Activated B cell treated with CpG ODN at 0.5 μM for 24 hours (primary cell): ENCODE measurements at regions not wholly inside any gene's neighbourhood (a gene's known extent, or its start where the extent isn't known, plus 50 kb on each side); places are given as distances from the start of the nearest gene placed in this dataset.

Experiments used
- ATAC-seq: fragments of 200-7000 bp; cut with Tn5 transposase; one replicate; pipeline ENCODE4 v1.10.0; 2021; ENCODE audit warnings: low read depth, mild to moderate bottlenecking, moderate library complexity
- CTCF ChIA-PET: fragments of 350-600 bp; sonication (Branson Sonifier 250); formaldehyde crosslinking; loops from one replicate; lab custom pipeline; 2021; ENCODE audit warnings: antibody characterized with exemption; lab: Charles Lee
- POLR2A ChIA-PET: fragments of 350-600 bp; sonication (Branson Sonifier 250); formaldehyde crosslinking; loops from one replicate; lab custom pipeline; 2021; ENCODE audit warnings: antibody characterized with exemption; lab: Charles Lee
- DNase-seq: peaks from one replicate; pipeline ENCODE4 v3.0.0; 2022
- H3K27ac Mint-ChIP-seq: one replicate; pipeline ENCODE4 v1.8.0; 2020; ENCODE audit warnings: mixed read lengths
- H3K27me3 Mint-ChIP-seq: one replicate; pipeline ENCODE4 v1.8.0; 2021; ENCODE audit warnings: mixed read lengths
- H3K36me3 Mint-ChIP-seq: one replicate; pipeline ENCODE4 v1.8.0; 2021; ENCODE audit warnings: low read depth, mixed read lengths
- H3K4me1 Mint-ChIP-seq: one replicate; pipeline ENCODE4 v1.8.0; 2021; ENCODE audit warnings: mixed read lengths
- H3K4me3 Mint-ChIP-seq: one replicate; pipeline ENCODE4 v1.8.0; 2020; ENCODE audit warnings: mild to moderate bottlenecking, mixed read lengths
- H3K9me3 Mint-ChIP-seq: one replicate; pipeline ENCODE4 v1.8.0; 2020; ENCODE audit warnings: mixed read lengths
- CTCF ChIP-seq: fragments of 200-600 bp; IDR thresholded peaks from one replicate; pipeline ENCODE4 v1.8.0; 2022; ENCODE audit warnings: antibody characterized with exemption, mild to moderate bottlenecking
- intact Hi-C: fragments of 100-400 bp; cut with micrococcal nuclease; formaldehyde crosslinking; loops from one replicate; pipeline ENCODE4 v1.15.1; 2024

DNA sequence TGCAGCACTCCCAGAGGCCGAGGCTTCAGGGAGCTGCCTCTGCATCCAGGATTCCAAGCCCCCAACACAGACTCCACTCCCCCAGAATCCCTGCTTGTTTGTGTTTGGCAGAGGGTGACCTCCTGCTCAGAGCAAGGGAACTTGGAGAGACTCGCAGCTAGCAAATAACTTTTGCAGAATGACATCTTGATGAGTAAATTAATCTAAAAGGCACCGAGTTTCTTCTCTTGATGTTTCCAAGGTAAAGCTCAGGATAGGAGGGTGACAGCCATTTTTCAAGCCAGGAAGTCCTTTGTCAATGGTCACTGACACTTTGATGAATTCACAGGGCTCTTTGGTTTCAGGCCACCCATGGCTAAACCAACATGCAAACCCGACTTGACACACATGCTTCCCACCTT, 523.0 kb downstream of the NTRK3 start:
- no peak for ATAC-seq
- no peaks in the 10 kb centered on the region for H3K9me3 Mint-ChIP-seq
- intact Hi-C loops = no loop called here
- no peaks in the 10 kb centered on the region for H3K36me3 Mint-ChIP-seq
- ChIA-PET POLR2A (no interaction called here), CTCF (no interaction called here)
- no peaks in the 10 kb centered on the region for H3K4me1 Mint-ChIP-seq
- no peak overlapping the region for H3K4me3 Mint-ChIP-seq
- no peak for TF ChIP-seq CTCF
- no peaks in the 10 kb centered on the region for H3K27me3 Mint-ChIP-seq
- no peak for DNase-seq
- no peak overlapping the region for H3K27ac Mint-ChIP-seq

GRCh38 chr15:87732976-87733375, 523.6 kb downstream of the NTRK3 start:
- ATAC-seq (no peak), DNase-seq (no peak)
- Mint-ChIP-seq H3K4me1 (no peaks in the 10 kb centered on the region), H3K27ac (no peak overlapping the region), H3K36me3 (no peaks in the 10 kb centered on the region), H3K4me3 (no peak overlapping the region), H3K9me3 (no peaks in the 10 kb centered on the region), H3K27me3 (no peaks in the 10 kb centered on the region)
- POLR2A ChIA-PET = no interaction called here
- intact Hi-C loops = no loop called here
- CTCF ChIA-PET = no interaction called here
- TF ChIP-seq CTCF = no peak

GRCh38 chr15:87731630-87732029, 524.9 kb downstream of the NTRK3 start:
- Mint-ChIP-seq H3K27me3 (no peaks in the 10 kb centered on the region), H3K4me3 (no peak overlapping the region), H3K4me1 (no peaks in the 10 kb centered on the region), H3K36me3 (no peaks in the 10 kb centered on the region), H3K9me3 (no peaks in the 10 kb centered on the region), H3K27ac (no peak overlapping the region)
- ChIA-PET POLR2A (no interaction called here), CTCF (no interaction called here)
- intact Hi-C loops = no loop called here
- ATAC-seq (no peak), DNase-seq (no peak)
- no peak for TF ChIP-seq CTCF

GRCh38 chr15:87730706-87731105, 525.8 kb downstream of the NTRK3 start:
- ChIA-PET CTCF (no interaction called here), POLR2A (no interaction called here)
- no peak for DNase-seq
- Mint-ChIP-seq H3K27ac (no peak overlapping the region), H3K36me3 (no peaks in the 10 kb centered on the region), H3K9me3 (no peaks in the 10 kb centered on the region), H3K4me3 (no peak overlapping the region), H3K27me3 (no peaks in the 10 kb centered on the region), H3K4me1 (no peaks in the 10 kb centered on the region)
- no peak for ATAC-seq
- intact Hi-C loops = no loop called here
- TF ChIP-seq CTCF = no peak

GRCh38 chr15:87728998-87729397, 527.5 kb downstream of the NTRK3 start:
- ATAC-seq = no peak

More at GRCh38 chr15:87728998-87729397, 527.5 kb downstream of the NTRK3 start:
- Mint-ChIP-seq H3K36me3 (no peaks in the 10 kb centered on the region), H3K4me3 (no peak overlapping the region), H3K27ac (no peak overlapping the region), H3K9me3 (no peaks in the 10 kb centered on the region), H3K4me1 (no peaks in the 10 kb centered on the region), H3K27me3 (no peaks in the 10 kb centered on the region)
- TF ChIP-seq CTCF = no peak
- ChIA-PET CTCF (no interaction called here), POLR2A (no interaction called here)
- DNase-seq = no peak
- intact Hi-C loops = no loop called here
